ENCODE measurements at regions not wholly inside any gene's neighbourhood (a gene's known extent, or its start where the extent isn't known, plus 50 kb on each side); places are given as distances from the start of the nearest gene placed in this dataset.
"Not testable (repeated sequence)": the region's sequence is repeated elsewhere in the genome, so short reads cannot be mapped to it uniquely, and the experiment has no call there.

- no peak for DNase-seq (ENCODE audit: low read depth in 2 of 2)
These were observed 259.8 kb upstream of the HDAC4 start for GRCh38 chr2:239660390-239661230.

GRCh38 chr2:239657992-239658391 is 257.2 kb upstream of the HDAC4 start:
- DNase-seq (ENCODE audit: low read depth in 2 of 2) = no peak

DNA sequence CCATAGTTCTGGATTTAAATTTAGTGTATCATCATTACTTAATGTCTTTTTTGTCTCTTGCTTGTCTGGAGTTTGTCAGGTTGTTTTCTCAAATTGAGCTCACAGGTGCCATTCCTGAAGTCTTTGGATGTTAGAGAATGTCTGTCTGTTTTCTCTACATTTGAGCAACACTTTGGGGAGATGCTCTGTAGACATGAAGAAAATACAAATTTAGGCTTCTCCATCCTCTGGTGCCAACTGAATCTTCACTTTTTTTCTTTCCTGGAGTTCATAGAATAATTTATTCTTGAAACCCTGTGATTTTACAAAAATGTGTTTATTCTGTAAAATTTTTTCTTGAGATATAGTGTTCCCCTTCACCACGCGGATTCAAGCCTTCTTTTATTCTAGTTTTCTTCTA is 256.4 kb upstream of the HDAC4 start:
- no peak for DNase-seq (ENCODE audit: low read depth in 2 of 2)

DNA sequence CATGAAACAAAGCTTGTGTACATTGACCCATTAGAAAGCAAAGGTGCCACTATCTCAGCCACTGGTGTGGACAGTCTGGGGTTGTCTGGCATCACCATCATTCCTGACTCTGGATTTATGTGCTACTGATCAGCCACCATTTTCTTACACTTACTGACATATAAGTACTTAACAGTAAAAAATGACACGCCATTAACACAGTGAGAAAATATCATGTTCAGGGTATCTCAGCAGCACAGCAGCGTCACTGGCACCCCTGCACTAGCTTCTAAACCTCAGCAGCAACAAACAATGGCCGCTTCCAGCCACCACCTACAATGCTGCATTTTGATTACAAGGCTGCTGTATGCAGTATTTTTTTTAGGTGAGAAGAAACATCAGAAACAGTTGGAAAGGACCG is 253.4 kb upstream of the HDAC4 start:
- no peak for DNase-seq (ENCODE audit: low read depth in 2 of 2)

DNA sequence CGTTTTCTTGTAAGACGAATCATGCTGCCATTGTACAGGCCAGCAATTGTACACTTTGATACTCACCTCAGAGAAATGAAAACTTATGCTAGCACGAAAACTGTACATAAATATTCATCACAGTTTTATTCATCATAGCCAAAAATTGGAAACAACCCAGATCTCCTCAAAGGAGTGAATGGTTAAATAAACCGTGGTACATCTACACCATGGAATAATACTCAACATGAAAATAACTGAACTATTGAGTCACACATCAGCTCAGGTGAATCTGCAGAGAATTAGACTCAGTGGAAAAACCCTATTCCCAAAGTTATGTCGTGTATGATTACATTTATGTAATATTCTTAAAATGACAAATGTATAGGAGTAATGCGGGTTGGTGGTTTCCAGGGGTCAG is 251.0 kb upstream of the HDAC4 start:
- DNase-seq (ENCODE audit: low read depth in 2 of 2) = no peak

DNA sequence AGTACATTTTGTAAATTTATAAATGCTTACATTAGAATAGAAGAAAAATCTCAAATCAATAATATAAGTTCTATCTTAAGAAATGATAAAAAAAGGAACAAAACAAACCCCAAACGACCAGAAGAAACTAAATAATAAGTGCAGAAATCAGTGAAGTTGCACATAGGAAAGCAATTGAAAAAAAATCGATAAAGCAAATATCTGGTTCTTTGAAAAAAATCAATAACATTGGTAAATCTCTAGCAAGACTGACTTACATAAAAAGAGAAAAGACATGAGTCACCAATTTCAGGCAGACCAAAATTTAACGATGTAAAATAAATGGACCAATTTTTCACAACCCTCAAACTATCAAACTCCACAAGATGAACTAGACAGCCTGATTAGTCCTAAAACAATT is 249.9 kb upstream of the HDAC4 start:
- no peak for DNase-seq (ENCODE audit: low read depth in 2 of 2)

GRCh38 chr2:239649309-239649708 is 248.5 kb upstream of the HDAC4 start:
- DNase-seq (ENCODE audit: low read depth in 2 of 2) = no peak

- DNase-seq (ENCODE audit: low read depth in 2 of 2) = no peak
These were observed 247.8 kb upstream of the HDAC4 start for GRCh38 chr2:239648607-239649006.

DNA sequence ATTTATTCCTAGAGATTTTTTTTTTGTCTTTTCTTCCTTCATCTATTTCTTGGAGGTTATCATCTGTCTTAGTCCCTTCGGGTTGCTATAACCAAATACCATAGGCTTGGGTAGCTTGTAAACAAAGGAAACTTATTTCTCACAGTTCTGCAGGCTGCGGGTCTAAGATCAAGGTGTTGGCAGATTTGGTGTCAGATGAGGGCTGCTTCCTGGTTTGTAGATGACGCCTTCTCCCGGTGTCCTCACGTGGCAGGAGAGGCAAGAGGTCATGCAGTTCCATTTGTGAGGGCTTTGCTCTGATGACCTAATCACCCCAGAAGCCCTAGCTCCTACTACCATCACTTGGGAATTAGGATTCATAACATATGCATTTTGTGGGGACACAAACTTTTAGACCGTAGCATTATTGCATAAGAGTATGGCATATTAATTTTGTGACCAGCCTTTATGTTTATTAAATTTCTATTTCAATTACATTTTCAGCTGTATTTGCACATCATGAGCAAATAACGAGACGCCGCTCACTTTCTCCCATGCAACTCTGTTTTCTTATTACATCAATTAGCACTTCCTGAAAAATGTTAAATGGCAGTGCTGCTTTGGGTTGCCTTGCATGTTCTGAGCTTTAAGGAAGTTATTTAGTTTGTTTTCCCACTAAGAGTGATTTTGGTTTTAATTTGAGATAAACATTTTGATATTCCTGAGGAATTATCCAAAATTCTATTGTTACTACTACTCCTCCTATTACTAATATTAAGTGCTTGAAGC is 246.4 kb upstream of the HDAC4 start:
- DNase-seq (ENCODE audit: low read depth in 2 of 2) = no peak

DNA sequence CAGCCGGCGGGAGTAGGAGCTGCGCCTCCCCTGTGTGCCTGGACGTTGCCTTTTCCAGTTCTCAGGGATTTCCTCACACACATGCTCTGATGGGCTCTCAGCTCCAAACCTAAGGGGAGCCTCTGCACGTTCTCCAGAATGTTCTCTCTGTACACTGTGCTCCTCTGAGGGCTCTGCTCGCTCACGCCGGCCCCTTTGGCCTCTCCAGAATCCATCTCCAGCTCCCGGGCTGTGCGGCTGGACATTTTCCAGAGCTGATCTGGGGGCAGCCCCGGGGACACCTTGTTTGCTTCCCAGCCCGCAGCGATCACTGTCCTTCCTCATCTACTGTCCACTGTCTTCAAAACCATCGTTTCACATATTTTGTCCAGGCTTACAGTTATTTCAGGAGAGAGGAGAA is 245.4 kb upstream of the HDAC4 start:
- DNase-seq (ENCODE audit: low read depth in 2 of 2) = no peak

DNA sequence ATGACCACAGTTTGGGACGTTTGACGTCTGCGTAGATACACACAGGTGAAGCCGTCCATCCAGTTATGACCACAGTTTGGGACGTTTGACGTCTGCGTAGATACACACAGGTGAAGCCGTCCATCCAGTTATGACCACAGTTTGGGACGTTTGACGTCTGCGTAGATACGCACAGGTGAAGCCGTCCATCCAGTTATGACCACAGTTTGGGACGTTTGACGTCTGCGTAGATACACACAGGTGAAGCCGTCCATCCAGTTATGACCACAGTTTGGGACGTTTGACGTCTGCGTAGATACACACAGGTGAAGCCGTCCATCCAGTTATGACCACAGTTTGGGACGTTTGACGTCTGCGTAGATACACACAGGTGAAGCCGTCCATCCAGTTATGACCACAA is 243.8 kb upstream of the HDAC4 start:
- not testable (repeated sequence) for DNase-seq (ENCODE audit: low read depth in 2 of 2)

DNA sequence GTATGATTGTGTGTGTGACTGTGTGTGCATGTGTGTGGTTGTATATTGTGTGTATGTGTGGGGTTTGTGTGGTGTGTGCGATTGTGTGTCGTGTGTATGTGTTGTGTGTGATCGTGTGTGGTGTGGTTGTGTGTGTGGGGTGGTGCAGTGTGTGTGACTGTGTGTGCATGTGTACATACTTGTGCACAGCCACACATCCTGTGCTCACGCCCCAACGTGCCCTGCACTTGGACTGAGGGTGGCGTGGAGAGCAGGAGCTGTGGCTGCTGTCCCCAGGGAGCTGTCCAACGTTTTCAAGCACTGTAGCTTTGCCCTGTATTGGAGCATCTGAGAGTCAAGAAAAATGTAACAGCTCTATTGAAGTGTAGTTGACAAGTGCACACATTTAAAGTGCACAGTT is 243.2 kb upstream of the HDAC4 start:
- no peak for DNase-seq (ENCODE audit: low read depth in 2 of 2)

DNA sequence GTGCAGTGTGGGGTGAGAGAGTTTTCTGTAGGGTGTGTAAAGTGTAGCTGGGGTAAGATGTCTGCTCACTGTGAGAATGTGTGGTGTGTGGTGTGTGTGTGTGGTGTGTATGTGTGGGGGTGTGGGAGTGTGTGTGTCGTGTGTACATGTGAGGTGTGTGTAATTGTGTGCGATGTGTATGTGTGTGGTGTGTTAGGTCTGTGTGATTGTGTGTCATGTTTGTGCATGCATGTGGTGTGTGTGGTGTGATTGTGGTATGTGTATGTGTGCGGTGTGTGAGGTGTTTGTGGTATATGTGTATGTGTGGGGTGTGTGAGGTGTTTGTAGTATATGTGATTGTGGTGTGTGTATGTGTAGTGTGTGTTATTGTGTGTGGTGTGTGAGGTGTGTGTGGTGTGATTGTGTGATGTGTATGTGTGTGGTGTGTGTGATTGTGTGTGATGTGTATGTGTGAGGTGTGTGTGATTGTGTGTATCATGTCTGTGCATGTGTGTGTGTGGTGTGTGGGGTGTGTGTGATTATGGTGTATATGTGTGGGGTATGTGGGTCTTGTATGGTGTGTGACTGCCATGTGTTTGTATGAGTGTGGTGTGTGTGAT is 241.7 kb upstream of the HDAC4 start:
- no peak for DNase-seq (ENCODE audit: low read depth in 2 of 2)

GRCh38 chr2:239641904-239642303 is 241.1 kb upstream of the HDAC4 start:
- not testable (repeated sequence) for DNase-seq (ENCODE audit: low read depth in 2 of 2)

- DNase-seq (ENCODE audit: low read depth in 2 of 2) = no peak
These were observed 240.1 kb upstream of the HDAC4 start for GRCh38 chr2:239640676-239641578.

GRCh38 chr2:239640210-239640609 is 239.4 kb upstream of the HDAC4 start:
- DNase-seq (ENCODE audit: low read depth in 2 of 2) = no peak

- no peak for DNase-seq (ENCODE audit: low read depth in 2 of 2)
These were observed 238.8 kb upstream of the HDAC4 start for GRCh38 chr2:239639421-239640185.

DNA sequence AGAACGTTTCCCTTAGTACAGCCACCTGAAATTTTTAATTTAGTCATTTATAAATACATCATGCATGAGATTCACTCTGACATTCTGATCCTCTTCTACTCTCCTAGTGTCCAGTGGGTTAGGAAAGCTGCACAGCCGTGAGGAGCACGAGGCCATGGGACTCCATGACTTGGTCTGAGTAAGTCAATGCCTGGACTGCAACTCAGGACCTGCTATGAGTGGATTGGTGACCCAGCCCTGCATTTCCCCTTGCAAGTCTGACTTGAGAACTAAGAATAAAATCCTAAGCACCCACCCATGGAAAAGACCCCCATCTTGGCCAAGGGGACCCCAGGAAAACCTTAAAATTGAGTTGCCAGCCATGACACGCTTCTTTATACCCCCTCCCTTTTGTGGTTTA is 237.6 kb upstream of the HDAC4 start:
- no peak for DNase-seq (ENCODE audit: low read depth in 2 of 2)

- DNase-seq (ENCODE audit: low read depth in 2 of 2) = no peak
These were observed 236.0 kb upstream of the HDAC4 start for GRCh38 chr2:239636808-239637207.

DNA sequence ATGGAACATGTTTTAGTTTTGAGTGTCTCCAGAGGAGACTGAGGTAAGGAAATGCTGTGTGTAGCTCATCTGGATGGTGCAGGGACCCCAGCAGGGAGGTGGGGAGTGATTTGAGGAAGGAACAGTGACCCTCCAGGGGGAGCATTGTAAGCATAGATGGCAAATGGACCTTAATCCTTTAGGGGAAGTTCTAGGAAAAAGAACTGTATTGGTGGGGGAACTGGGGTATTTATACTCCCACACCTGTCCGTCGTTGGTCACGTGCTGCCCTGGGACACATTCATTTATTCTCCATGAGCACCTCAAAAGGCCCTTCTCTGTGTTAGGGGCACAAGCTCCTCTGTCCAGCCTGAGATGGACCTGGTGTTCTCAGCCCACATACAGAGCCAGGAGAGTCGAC is 233.9 kb upstream of the HDAC4 start:
- no peak for DNase-seq (ENCODE audit: low read depth in 2 of 2)

Data from activated CD4-positive, alpha-beta T cell treated with anti-CD3 and anti-CD28 coated beads for 24 hours (primary cell).